Thoracic aorta (tissue), 2 donors: ENCODE measurements at regions not wholly inside any gene's neighbourhood (a gene's known extent, or its start where the extent isn't known, plus 50 kb on each side); places are given as distances from the start of the nearest gene placed in this dataset.
"Not testable (repeated sequence)": the region's sequence is repeated elsewhere in the genome, so short reads cannot be mapped to it uniquely, and the experiment has no call there.

Experiments used
- ATAC-seq: fragments of 150-250 bp; one replicate; pipeline ENCODE4 v1.8.0; 2017; ENCODE audit warnings: low read depth; ENCODE audit not compliant: insufficient number of reproducible peaks, low FRiP score
- DNase-seq: peaks from one replicate; pipeline ENCODE4 v3.0.0-alpha.2; 2020; ENCODE audit warnings: low spot score
- H3K27ac ChIP-seq, 2 donors: fragments of 200-600 bp; sonication (generic); 1 replicate in 1 of 2; 2 replicates in 1 of 2; pipeline ENCODE4 v1.5.1; 2016; ENCODE audit warnings: mild to moderate bottlenecking in 2 of 2, moderate library complexity in 2 of 2
- H3K27me3 ChIP-seq: fragments of 200-600 bp; sonication (generic); replicated peaks from 2 replicates; pipeline ENCODE4 v1.6.0; 2016; ENCODE audit warnings: mild to moderate bottlenecking; ENCODE audit not compliant: insufficient read depth
- H3K36me3 ChIP-seq: fragments of 200-600 bp; sonication (generic); one replicate; pipeline ENCODE4 v1.5.1; 2016
- H3K4me1 ChIP-seq, 2 donors: fragments of 200-600 bp; sonication (generic); 1 replicate in 1 of 2; 2 replicates in 1 of 2; pipeline versions ENCODE4 v1.5.1 to v1.6.0; 2016; ENCODE audit warnings: low read depth in 2 of 2, mild to moderate bottlenecking in 1 of 2; ENCODE audit not compliant: control insufficient read depth in 1 of 2
- H3K4me3 ChIP-seq: fragments of 200-600 bp; sonication (generic); 2 replicates; pipeline ENCODE4 v1.5.1; 2016; ENCODE audit warnings: mild to moderate bottlenecking
- H3K9me3 ChIP-seq: fragments of 200-600 bp; sonication (generic); 2 replicates; pipeline ENCODE4 v1.5.1; 2016
- TF ChIP-seq, protein P1 (sequence below): fragments of 200-600 bp; sonication (generic); IDR thresholded peaks from one replicate; pipeline ENCODE4 v1.5.1; 2019; ENCODE audit warnings: antibody characterized with exemption

DNA sequence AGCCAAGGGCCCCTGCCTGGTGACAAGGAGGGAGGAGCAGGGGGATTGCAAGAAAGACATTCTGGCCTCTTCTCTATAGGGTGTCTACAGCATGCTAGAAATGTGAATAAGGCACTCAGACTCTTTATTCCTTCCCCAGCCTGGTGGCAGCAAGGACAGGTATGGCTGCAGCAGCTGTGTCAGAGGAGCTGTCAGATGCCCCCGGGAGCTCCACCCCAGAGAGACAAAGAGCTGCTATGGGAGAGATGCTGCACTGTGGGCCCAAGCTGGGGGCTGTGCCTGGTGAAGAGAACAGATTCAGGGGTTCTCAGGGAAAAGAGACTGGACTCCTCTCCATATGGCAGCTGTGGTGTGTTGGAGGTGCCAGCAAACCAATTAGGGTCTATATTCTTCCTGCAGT is 1063.3 kb downstream of the OLFM4 start:
- H3K36me3 ChIP-seq: no peaks in the 10 kb centered on the region
- no peak overlapping the region for H3K4me3 ChIP-seq
- no peak overlapping the region for H3K27ac ChIP-seq
- no peaks in the 10 kb centered on the region for H3K27me3 ChIP-seq
- H3K4me1 ChIP-seq: no peaks in the 10 kb centered on the region
- DNase-seq (no peak), ATAC-seq (no peak)
- TF ChIP-seq, protein P1, sequence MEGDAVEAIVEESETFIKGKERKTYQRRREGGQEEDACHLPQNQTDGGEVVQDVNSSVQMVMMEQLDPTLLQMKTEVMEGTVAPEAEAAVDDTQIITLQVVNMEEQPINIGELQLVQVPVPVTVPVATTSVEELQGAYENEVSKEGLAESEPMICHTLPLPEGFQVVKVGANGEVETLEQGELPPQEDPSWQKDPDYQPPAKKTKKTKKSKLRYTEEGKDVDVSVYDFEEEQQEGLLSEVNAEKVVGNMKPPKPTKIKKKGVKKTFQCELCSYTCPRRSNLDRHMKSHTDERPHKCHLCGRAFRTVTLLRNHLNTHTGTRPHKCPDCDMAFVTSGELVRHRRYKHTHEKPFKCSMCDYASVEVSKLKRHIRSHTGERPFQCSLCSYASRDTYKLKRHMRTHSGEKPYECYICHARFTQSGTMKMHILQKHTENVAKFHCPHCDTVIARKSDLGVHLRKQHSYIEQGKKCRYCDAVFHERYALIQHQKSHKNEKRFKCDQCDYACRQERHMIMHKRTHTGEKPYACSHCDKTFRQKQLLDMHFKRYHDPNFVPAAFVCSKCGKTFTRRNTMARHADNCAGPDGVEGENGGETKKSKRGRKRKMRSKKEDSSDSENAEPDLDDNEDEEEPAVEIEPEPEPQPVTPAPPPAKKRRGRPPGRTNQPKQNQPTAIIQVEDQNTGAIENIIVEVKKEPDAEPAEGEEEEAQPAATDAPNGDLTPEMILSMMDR: no peak
- H3K9me3 ChIP-seq: no peaks in the 10 kb centered on the region

DNA sequence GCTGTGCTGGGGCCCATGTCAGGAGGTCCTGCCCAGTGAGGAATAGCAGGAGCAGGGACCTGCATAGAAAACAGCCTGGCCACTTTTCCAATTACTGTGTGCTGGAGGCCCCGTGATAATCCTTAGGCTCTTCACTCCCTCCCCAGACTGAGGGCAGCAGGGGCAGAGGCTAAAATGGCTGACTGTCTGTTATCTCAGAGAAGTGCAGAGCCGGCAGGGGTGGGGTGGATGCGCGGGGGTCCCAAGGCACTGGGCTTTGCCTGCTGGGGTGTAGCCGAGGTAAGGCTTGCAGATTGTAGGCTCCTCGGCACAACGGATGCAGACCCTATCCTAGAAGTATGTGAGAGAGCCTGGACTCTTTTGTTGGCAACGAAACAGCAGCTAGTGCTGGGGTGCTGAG is 1064.1 kb downstream of the OLFM4 start:
- H3K27ac ChIP-seq: no peak overlapping the region
- no peaks in the 10 kb centered on the region for H3K4me1 ChIP-seq
- H3K36me3 ChIP-seq: no peaks in the 10 kb centered on the region
- no peaks in the 10 kb centered on the region for H3K27me3 ChIP-seq
- ATAC-seq (no peak), DNase-seq (no peak)
- TF ChIP-seq, protein P1: no peak
- no peaks in the 10 kb centered on the region for H3K9me3 ChIP-seq
- no peak overlapping the region for H3K4me3 ChIP-seq

DNA sequence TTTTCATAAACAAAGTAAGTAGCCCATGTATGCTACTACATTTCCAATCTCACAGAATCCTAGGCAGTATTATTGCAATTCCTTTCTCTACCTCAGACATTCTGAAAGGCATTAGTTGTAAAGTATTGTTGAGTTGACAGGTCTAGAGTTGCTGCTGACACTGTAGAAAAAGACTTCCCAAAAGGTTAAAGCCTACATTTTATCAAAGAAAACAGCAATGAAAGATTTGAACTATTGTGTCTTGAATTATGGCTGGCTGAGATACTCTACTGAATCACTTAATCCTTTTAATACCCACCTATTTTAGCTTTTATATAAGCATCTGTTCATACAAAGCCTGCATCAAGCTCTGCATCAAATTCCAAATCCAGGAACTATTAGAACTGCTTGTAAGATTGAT is 1082.0 kb downstream of the OLFM4 start:
- no peak for DNase-seq
- no peaks in the 10 kb centered on the region for H3K9me3 ChIP-seq
- TF ChIP-seq, protein P1: no peak

DNA sequence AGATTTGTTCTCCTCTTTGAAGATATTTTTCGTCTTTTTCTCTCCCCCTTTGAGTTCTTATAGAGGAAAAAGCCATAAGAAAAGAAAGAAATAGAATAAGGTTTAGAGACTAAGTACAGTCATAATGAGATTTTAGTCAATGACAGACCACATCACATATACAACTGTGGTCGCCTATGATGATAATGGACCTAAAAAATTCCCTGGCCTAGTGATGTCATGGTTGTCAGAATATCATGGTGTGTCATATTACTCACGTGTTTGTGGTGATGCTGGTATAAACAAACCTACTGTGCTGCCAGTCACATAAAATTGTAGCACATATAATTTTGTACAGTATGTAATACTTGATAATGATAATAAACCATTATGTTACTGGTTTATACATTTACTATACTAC is 1096.1 kb downstream of the OLFM4 start:
- Histone ChIP-seq H3K36me3 (no peaks in the 10 kb centered on the region), H3K4me1 (no peaks in the 10 kb centered on the region), H3K4me3 (no peak overlapping the region), H3K27ac (no peak overlapping the region), H3K27me3 (no peaks in the 10 kb centered on the region), H3K9me3 (no peaks in the 10 kb centered on the region)
- ATAC-seq (no peak), DNase-seq (no peak)
- TF ChIP-seq, protein P1: no peak

More for the DNA sequence above, 1082.0 kb downstream of the OLFM4 start:
- no peak for ATAC-seq
- no peaks in the 10 kb centered on the region for H3K4me1 ChIP-seq
- H3K36me3 ChIP-seq: no peaks in the 10 kb centered on the region
- H3K4me3 ChIP-seq: no peak overlapping the region
- no peak overlapping the region for H3K27ac ChIP-seq
- H3K27me3 ChIP-seq: no peaks in the 10 kb centered on the region

DNA sequence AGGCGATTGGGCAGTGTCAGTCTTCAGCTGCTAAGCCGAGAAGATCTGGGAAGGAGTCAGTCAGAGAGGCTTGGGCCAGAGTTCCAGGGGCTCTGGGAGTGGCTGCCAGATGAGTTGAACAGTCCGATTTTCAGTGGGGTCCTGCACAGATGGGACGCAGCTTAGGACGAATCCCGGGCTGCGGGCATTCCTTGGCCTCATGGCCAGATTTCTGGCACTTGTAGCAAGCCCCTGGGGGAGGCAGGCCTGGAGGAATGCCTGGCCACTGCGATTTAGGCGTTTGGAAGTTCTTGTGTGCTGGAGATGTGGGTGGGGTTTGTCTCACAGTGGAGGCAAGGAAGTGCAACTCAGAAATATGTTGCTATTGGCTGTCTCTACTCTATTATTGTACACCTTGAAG is 1102.3 kb downstream of the OLFM4 start:
- H3K36me3 ChIP-seq, H3K27ac ChIP-seq, ATAC-seq, DNase-seq, H3K4me3 ChIP-seq, H3K27me3 ChIP-seq, H3K9me3 ChIP-seq, H3K4me1 ChIP-seq: not testable (repeated sequence)

DNA sequence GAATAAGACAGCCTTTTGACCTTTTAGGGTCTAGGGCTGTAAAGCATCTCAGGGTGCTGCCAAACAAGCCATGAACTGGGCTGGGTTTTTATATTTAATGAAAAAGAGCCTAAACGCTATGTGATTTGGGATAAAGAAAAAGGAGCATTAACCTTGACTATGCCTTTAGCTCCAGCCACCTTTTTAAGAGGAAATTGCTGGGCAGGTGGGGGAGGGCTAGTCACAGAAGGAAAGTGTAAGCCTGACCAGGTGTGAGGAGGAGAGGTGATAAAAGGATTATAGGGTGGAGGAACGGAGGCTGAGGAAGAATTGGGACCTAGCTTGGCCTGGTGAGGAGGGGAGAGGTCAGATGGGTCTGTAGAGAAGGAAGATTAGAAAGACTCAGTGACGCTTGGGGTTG is 1102.8 kb downstream of the OLFM4 start:
- not testable (repeated sequence) for H3K4me1 ChIP-seq, H3K36me3 ChIP-seq, DNase-seq, H3K4me3 ChIP-seq, H3K27me3 ChIP-seq, H3K9me3 ChIP-seq, ATAC-seq, H3K27ac ChIP-seq

DNA sequence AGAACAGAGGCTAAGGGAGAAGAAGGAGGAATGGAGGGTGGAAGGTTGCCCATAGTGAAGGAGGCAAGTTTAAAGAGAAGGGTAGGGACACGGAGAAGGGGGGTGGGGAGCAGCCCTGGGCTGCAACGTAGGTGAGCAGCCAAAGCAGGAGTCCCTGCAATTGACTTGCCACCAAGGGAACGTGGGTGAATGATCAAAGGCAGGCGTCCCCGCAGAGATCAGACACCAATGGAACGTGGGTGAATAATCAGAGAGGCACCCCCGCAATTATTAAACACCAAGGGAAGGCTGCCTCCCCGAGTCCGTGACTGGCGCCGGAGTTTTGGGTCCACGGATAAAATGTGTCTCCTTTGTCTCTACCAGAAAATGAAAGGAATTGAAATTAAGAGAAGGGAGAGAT is 1103.5 kb downstream of the OLFM4 start:
- ATAC-seq, DNase-seq, H3K27me3 ChIP-seq, H3K9me3 ChIP-seq, H3K36me3 ChIP-seq, H3K4me1 ChIP-seq, H3K27ac ChIP-seq, H3K4me3 ChIP-seq: not testable (repeated sequence)

DNA sequence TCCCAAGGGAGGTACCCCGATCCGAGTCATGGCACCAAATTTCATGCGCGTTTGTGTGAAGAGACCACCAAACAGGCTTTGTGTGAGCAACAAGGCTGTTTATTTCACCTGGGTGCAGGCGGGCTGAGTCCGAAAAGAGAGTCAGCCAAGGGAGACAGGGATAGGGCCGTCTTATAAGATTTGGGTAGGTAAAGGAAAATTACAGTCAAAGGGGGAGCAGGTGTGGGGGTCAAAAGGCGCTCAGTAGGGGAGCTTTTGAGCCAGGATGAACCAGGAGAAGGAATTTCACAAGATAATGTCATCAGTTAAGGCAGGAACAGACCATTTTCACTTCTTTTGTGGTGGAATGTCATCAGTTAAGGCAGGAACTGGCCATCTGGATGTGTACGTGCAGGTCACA is 1104.1 kb downstream of the OLFM4 start:
- H3K27ac ChIP-seq, ATAC-seq, H3K4me3 ChIP-seq, H3K9me3 ChIP-seq, H3K36me3 ChIP-seq, H3K4me1 ChIP-seq, DNase-seq, H3K27me3 ChIP-seq: not testable (repeated sequence)
